ENCODE measurements at regions not wholly inside any gene's neighbourhood (a gene's known extent, or its start where the extent isn't known, plus 50 kb on each side); places are given as distances from the start of the nearest gene placed in this dataset.

GRCh38 chr7:13241416-13241815, 554.0 kb downstream of the ARL4A start:
- TF ChIP-seq, protein P1, sequence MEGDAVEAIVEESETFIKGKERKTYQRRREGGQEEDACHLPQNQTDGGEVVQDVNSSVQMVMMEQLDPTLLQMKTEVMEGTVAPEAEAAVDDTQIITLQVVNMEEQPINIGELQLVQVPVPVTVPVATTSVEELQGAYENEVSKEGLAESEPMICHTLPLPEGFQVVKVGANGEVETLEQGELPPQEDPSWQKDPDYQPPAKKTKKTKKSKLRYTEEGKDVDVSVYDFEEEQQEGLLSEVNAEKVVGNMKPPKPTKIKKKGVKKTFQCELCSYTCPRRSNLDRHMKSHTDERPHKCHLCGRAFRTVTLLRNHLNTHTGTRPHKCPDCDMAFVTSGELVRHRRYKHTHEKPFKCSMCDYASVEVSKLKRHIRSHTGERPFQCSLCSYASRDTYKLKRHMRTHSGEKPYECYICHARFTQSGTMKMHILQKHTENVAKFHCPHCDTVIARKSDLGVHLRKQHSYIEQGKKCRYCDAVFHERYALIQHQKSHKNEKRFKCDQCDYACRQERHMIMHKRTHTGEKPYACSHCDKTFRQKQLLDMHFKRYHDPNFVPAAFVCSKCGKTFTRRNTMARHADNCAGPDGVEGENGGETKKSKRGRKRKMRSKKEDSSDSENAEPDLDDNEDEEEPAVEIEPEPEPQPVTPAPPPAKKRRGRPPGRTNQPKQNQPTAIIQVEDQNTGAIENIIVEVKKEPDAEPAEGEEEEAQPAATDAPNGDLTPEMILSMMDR (IDR thresholded peaks at IDR 0.05; ENCODE audit: low read depth, low read length, poor library complexity, severe bottlenecking): no peak
- no peak for TF ChIP-seq EZH2phosphoT487 (IDR thresholded peaks at IDR 0.05; ENCODE audit: borderline replicate concordance, low read length)

All from DOHH2 (cell line).